HG02885 (cell line): ENCODE measurements at regions not wholly inside any gene's neighbourhood (a gene's known extent, or its start where the extent isn't known, plus 50 kb on each side); places are given as distances from the start of the nearest gene placed in this dataset.
A peak's percentile ranks its signal among the peaks of the same experiment; 100 is the strongest.

Source experiments
- ATAC-seq: cut with Tn5 transposase; IDR thresholded peaks from one replicate; pipeline ENCODE4 v1.9.1; 2021; ENCODE audit warnings: mild to moderate bottlenecking; ENCODE audit not compliant: unreplicated experiment, poor library complexity

- no peak for ATAC-seq
Observed at GRCh38 chr18:51248685-51249084, 51.2 kb upstream of the MEX3C start.

GRCh38 chr18:51250006-51250405 is 52.5 kb upstream of the MEX3C start:
- ATAC-seq, result no peak

- ATAC-seq, result no peak
Observed at GRCh38 chr18:51250458-51251024, 53.1 kb upstream of the MEX3C start.

GRCh38 chr18:51251625-51252024 is 54.1 kb upstream of the MEX3C start:
- peak; percentile 99 for ATAC-seq

GRCh38 chr18:51253476-51253875 is 56.0 kb upstream of the MEX3C start:
- ATAC-seq, result no peak

GRCh38 chr18:51255693-51256092 is 58.2 kb upstream of the MEX3C start:
- ATAC-seq, result no peak

- no peak for ATAC-seq
Observed at GRCh38 chr18:51257150-51257549, 59.7 kb upstream of the MEX3C start.

- ATAC-seq, result no peak
Observed at GRCh38 chr18:51260118-51260517, 62.6 kb upstream of the MEX3C start.

- ATAC-seq, result peak; percentile 46
Observed at GRCh38 chr18:51266077-51266476, 68.6 kb upstream of the MEX3C start.

GRCh38 chr18:51266773-51267172 is 69.3 kb upstream of the MEX3C start:
- ATAC-seq, result peak; percentile 85

GRCh38 chr18:51273437-51273836 is 76.0 kb upstream of the MEX3C start:
- no peak for ATAC-seq

GRCh38 chr18:51275712-51276476 is 78.4 kb upstream of the MEX3C start:
- no peak for ATAC-seq

GRCh38 chr18:51278045-51278649 is 80.7 kb upstream of the MEX3C start:
- no peak for ATAC-seq

- ATAC-seq, result peak; percentile 77
Observed at GRCh38 chr18:51279367-51279984, 82.0 kb upstream of the MEX3C start.

- ATAC-seq, result no peak
Observed at GRCh38 chr18:51287818-51288508, 90.5 kb upstream of the MEX3C start.

- no peak for ATAC-seq
Observed at GRCh38 chr18:51288582-51288981, 91.1 kb upstream of the MEX3C start.

- no peak for ATAC-seq
Observed at GRCh38 chr18:51290860-51291259, 93.4 kb upstream of the MEX3C start.

- no peak for ATAC-seq
Observed at GRCh38 chr18:51300912-51301311, 103.4 kb upstream of the MEX3C start.

GRCh38 chr18:51301376-51301775 is 103.9 kb upstream of the MEX3C start:
- ATAC-seq, result no peak

GRCh38 chr18:51316677-51317076 is 119.2 kb upstream of the MEX3C start:
- no peak for ATAC-seq

GRCh38 chr18:51321696-51322095 is 124.2 kb upstream of the MEX3C start:
- ATAC-seq, result no peak
